ENCODE measurements at regions not wholly inside any gene's neighbourhood (a gene's known extent, or its start where the extent isn't known, plus 50 kb on each side); places are given as distances from the start of the nearest gene placed in this dataset.

GRCh38 chr9:12502520-12502919, 190.7 kb upstream of the TYRP1 start:
- no peak for DNase-seq (ENCODE audit: low read depth in 2 of 2)

GRCh38 chr9:12503606-12504122, 189.5 kb upstream of the TYRP1 start:
- no peak for DNase-seq (ENCODE audit: low read depth in 2 of 2)

GRCh38 chr9:12510551-12510950, 182.6 kb upstream of the TYRP1 start:
- DNase-seq (ENCODE audit: low read depth in 2 of 2) = no peak

- no peak for DNase-seq (ENCODE audit: low read depth in 2 of 2)
Observed at GRCh38 chr9:12511726-12512125, 181.5 kb upstream of the TYRP1 start.

GRCh38 chr9:12516031-12516430, 177.2 kb upstream of the TYRP1 start:
- no peak for DNase-seq (ENCODE audit: low read depth in 2 of 2)

- DNase-seq (ENCODE audit: low read depth in 2 of 2) = no peak
Observed at GRCh38 chr9:12516573-12516972, 176.6 kb upstream of the TYRP1 start.

GRCh38 chr9:12538842-12539579, 154.2 kb upstream of the TYRP1 start:
- no peak for DNase-seq (ENCODE audit: low read depth in 2 of 2)

GRCh38 chr9:12539580-12539975, 153.6 kb upstream of the TYRP1 start:
- no peak for DNase-seq (ENCODE audit: low read depth in 2 of 2)

- peak; percentile 2 to 4 for DNase-seq (ENCODE audit: low read depth in 2 of 2)
Observed at GRCh38 chr9:12544700-12545099, 148.5 kb upstream of the TYRP1 start.

- peak; percentile 26 to 33 for DNase-seq (ENCODE audit: low read depth in 2 of 2)
Observed at GRCh38 chr9:12554636-12555035, 138.5 kb upstream of the TYRP1 start.

- DNase-seq (ENCODE audit: low read depth in 2 of 2) = no peak
Observed at GRCh38 chr9:12566404-12567090, 126.6 kb upstream of the TYRP1 start.

GRCh38 chr9:12584656-12585522, 108.3 kb upstream of the TYRP1 start:
- DNase-seq (ENCODE audit: low read depth in 2 of 2) = no peak

- DNase-seq (ENCODE audit: low read depth in 2 of 2) = no peak
Observed at GRCh38 chr9:12595400-12595799, 97.8 kb upstream of the TYRP1 start.

GRCh38 chr9:12604164-12604821, 88.9 kb upstream of the TYRP1 start:
- DNase-seq (ENCODE audit: low read depth in 2 of 2) = peak in 1 of 2 donors; percentile 5

GRCh38 chr9:12612211-12612770, 80.9 kb upstream of the TYRP1 start:
- no peak for DNase-seq (ENCODE audit: low read depth in 2 of 2)

- no peak for DNase-seq (ENCODE audit: low read depth in 2 of 2)
Observed at GRCh38 chr9:12613071-12613470, 80.1 kb upstream of the TYRP1 start.

- no peak for DNase-seq (ENCODE audit: low read depth in 2 of 2)
Observed at GRCh38 chr9:12614488-12614887, 78.7 kb upstream of the TYRP1 start.

- DNase-seq (ENCODE audit: low read depth in 2 of 2) = no peak
Observed at GRCh38 chr9:12618956-12619355, 74.2 kb upstream of the TYRP1 start.

GRCh38 chr9:12625844-12626243, 67.3 kb upstream of the TYRP1 start:
- no peak for DNase-seq (ENCODE audit: low read depth in 2 of 2)

- no peak for DNase-seq (ENCODE audit: low read depth in 2 of 2)
Observed at GRCh38 chr9:12627096-12627495, 66.1 kb upstream of the TYRP1 start.

GRCh38 chr9:12628546-12628945, 64.6 kb upstream of the TYRP1 start:
- no peak for DNase-seq (ENCODE audit: low read depth in 2 of 2)

Measured in lung microvascular endothelial cell (primary cell).